ENCODE measurements at regions not wholly inside any gene's neighbourhood (a gene's known extent, or its start where the extent isn't known, plus 50 kb on each side); places are given as distances from the start of the nearest gene placed in this dataset.

- peaks cover 2 to 9% of the 10 kb centered on the region in 2 donors for H3K27me3 Mint-ChIP-seq
Measured at GRCh38 chr6:105608711-105609374, 206.0 kb upstream of the PREP start.

GRCh38 chr6:105607636-105608621 is 205.0 kb upstream of the PREP start:
- POLR2A ChIA-PET: interaction anchor here in 1 of 2 donors (0.5 kb wide), 1 partner anchor 39 kb away, joined by 4 read pairs; no protein-coding TSS in a partner anchor
- CTCF ChIA-PET: interaction anchor here (0.6 kb wide), 3 partner anchors 81 to 788 kb away, joined by 3 to 8 read pairs (median 3); no protein-coding TSS in a partner anchor
- no peaks in the 10 kb centered on the region for H3K9me3 ChIP-seq
- Mint-ChIP-seq H3K27me3 (peaks cover 2 to 9% of the 10 kb centered on the region in 2 donors), H3K4me3 (no peak overlapping the region), H3K9me3 (peaks cover 0 to 7% (median 0%) of the 10 kb centered on the region in 3 donors), H3K4me1 (peaks cover 0 to 6% (median 0%) of the 10 kb centered on the region in 3 donors), H3K36me3 (no peaks in the 10 kb centered on the region), H3K27ac (no peak overlapping the region)
- H3K4me3 ChIP-seq (ENCODE audit: control insufficient read depth in 1 of 2, extremely low read depth in 1 of 2, low read length in 1 of 2): no peak overlapping the region
- 90% methylated on average over 2 of the region's 5 CpGs for WGBS (ENCODE audit: insufficient coverage)
- DNase-seq: no peak
- H3K4me1 ChIP-seq (ENCODE audit: control insufficient read depth in 1 of 2, extremely low read depth in 1 of 2, insufficient read depth in 2 of 2, low read length in 2 of 2): no peaks in the 10 kb centered on the region
- no peaks in the 10 kb centered on the region for H3K36me3 ChIP-seq (ENCODE audit: control insufficient read depth in 2 of 2, extremely low read depth in 1 of 2, insufficient read depth in 1 of 2, low read length in 1 of 2)
- no peak overlapping the region for H3K27ac ChIP-seq (ENCODE audit: low read length)
- no peak for ATAC-seq (replicated peaks in 1 of 4)
- peaks cover 0 to 3% of the 10 kb centered on the region in 2 experiments for H3K27me3 ChIP-seq (replicated peaks in 1 of 2; ENCODE audit: control insufficient read depth in 2 of 2, extremely low read depth in 1 of 2, insufficient read depth in 2 of 2, low read length in 1 of 2)

More at GRCh38 chr6:105608711-105609374, 206.0 kb upstream of the PREP start:
- Histone ChIP-seq H3K4me1 (ENCODE audit: control insufficient read depth in 1 of 2, extremely low read depth in 1 of 2, insufficient read depth in 2 of 2, low read length in 2 of 2) (no peaks in the 10 kb centered on the region), H3K9me3 (no peaks in the 10 kb centered on the region), H3K27me3 (replicated peaks in 1 of 2; ENCODE audit: control insufficient read depth in 2 of 2, extremely low read depth in 1 of 2, insufficient read depth in 2 of 2, low read length in 1 of 2) (peaks cover 0 to 3% of the 10 kb centered on the region in 2 experiments), H3K27ac (ENCODE audit: low read length) (no peak overlapping the region), H3K36me3 (ENCODE audit: control insufficient read depth in 2 of 2, extremely low read depth in 1 of 2, insufficient read depth in 1 of 2, low read length in 1 of 2) (no peaks in the 10 kb centered on the region), H3K4me3 (ENCODE audit: control insufficient read depth in 1 of 2, extremely low read depth in 1 of 2, low read length in 1 of 2) (no peak overlapping the region)
- no peak for ATAC-seq (replicated peaks in 1 of 4)
- ChIA-PET CTCF (no interaction called here), POLR2A (no interaction called here)
- WGBS (ENCODE audit: insufficient coverage): 81% methylated on average over 7 of the region's 10 CpGs
- no peak for DNase-seq
- Mint-ChIP-seq H3K27ac (no peak overlapping the region), H3K4me3 (no peak overlapping the region), H3K9me3 (peaks cover 0 to 7% (median 0%) of the 10 kb centered on the region in 3 donors), H3K36me3 (no peaks in the 10 kb centered on the region), H3K4me1 (peaks cover 0 to 6% (median 0%) of the 10 kb centered on the region in 3 donors)

- Histone ChIP-seq H3K9me3 (no peaks in the 10 kb centered on the region), H3K27me3 (replicated peaks in 1 of 2; ENCODE audit: control insufficient read depth in 2 of 2, extremely low read depth in 1 of 2, insufficient read depth in 2 of 2, low read length in 1 of 2) (peaks cover 0 to 3% of the 10 kb centered on the region in 2 experiments), H3K27ac (ENCODE audit: low read length) (no peak overlapping the region), H3K4me1 (ENCODE audit: control insufficient read depth in 1 of 2, extremely low read depth in 1 of 2, insufficient read depth in 2 of 2, low read length in 2 of 2) (peaks cover 0 to under 1% of the 10 kb centered on the region in 2 experiments), H3K36me3 (ENCODE audit: control insufficient read depth in 2 of 2, extremely low read depth in 1 of 2, insufficient read depth in 1 of 2, low read length in 1 of 2) (no peaks in the 10 kb centered on the region), H3K4me3 (ENCODE audit: control insufficient read depth in 1 of 2, extremely low read depth in 1 of 2, low read length in 1 of 2) (no peak overlapping the region)
- no peaks in the 10 kb centered on the region for H3K36me3 Mint-ChIP-seq
- H3K27ac Mint-ChIP-seq: no peak overlapping the region
- H3K4me1 Mint-ChIP-seq: peaks cover under 1 to 6% (median under 1%) of the 10 kb centered on the region in 3 donors
- H3K9me3 Mint-ChIP-seq: peaks cover 0 to 7% (median 0%) of the 10 kb centered on the region in 3 donors
- no peak overlapping the region for H3K4me3 Mint-ChIP-seq
- DNase-seq (no peak), ATAC-seq (replicated peaks in 1 of 4) (no peak)
- peaks cover 2 to 9% of the 10 kb centered on the region in 2 donors for H3K27me3 Mint-ChIP-seq
- POLR2A ChIA-PET: no interaction called here
- CTCF ChIA-PET: interaction anchor here in 1 of 2 donors (0.6 kb wide), 1 partner anchor 70 kb away, joined by 3 read pairs; no protein-coding TSS in a partner anchor
- 100% methylated on average over 1 of the region's 3 CpGs for WGBS (ENCODE audit: insufficient coverage)
Measured at GRCh38 chr6:105606831-105607463, 204.1 kb upstream of the PREP start.

GRCh38 chr6:105604587-105604884 is 201.7 kb upstream of the PREP start:
- peaks cover 0 to 7% (median 0%) of the 10 kb centered on the region in 3 donors for H3K9me3 Mint-ChIP-seq
- H3K36me3 ChIP-seq (ENCODE audit: control insufficient read depth in 2 of 2, extremely low read depth in 1 of 2, insufficient read depth in 1 of 2, low read length in 1 of 2): no peaks in the 10 kb centered on the region
- H3K27ac Mint-ChIP-seq: no peak overlapping the region
- H3K4me1 Mint-ChIP-seq: peaks cover 3 to 8% (median 6%) of the 10 kb centered on the region in 3 donors
- H3K4me1 ChIP-seq (ENCODE audit: control insufficient read depth in 1 of 2, extremely low read depth in 1 of 2, insufficient read depth in 2 of 2, low read length in 2 of 2): peaks cover 0 to 4% of the 10 kb centered on the region in 2 experiments
- H3K27me3 ChIP-seq (replicated peaks in 1 of 2; ENCODE audit: control insufficient read depth in 2 of 2, extremely low read depth in 1 of 2, insufficient read depth in 2 of 2, low read length in 1 of 2): no peaks in the 10 kb centered on the region
- no peak overlapping the region for H3K4me3 Mint-ChIP-seq
- H3K9me3 ChIP-seq: no peaks in the 10 kb centered on the region
- POLR2A ChIA-PET: no interaction called here
- CTCF ChIA-PET: no interaction called here
- H3K27me3 Mint-ChIP-seq: peaks cover under 1 to 8% of the 10 kb centered on the region in 2 donors
- no peaks in the 10 kb centered on the region for H3K36me3 Mint-ChIP-seq
- no peak for DNase-seq
- no peak overlapping the region for H3K4me3 ChIP-seq (ENCODE audit: control insufficient read depth in 1 of 2, extremely low read depth in 1 of 2, low read length in 1 of 2)
- no peak for ATAC-seq (replicated peaks in 1 of 4)
- H3K27ac ChIP-seq (ENCODE audit: low read length): no peak overlapping the region
- 100% methylated on average over 1 of the region's 3 CpGs for WGBS (ENCODE audit: insufficient coverage)

GRCh38 chr6:105603788-105604586 is 201.1 kb upstream of the PREP start:
- H3K9me3 ChIP-seq: no peaks in the 10 kb centered on the region
- DNase-seq (no peak), ATAC-seq (replicated peaks in 1 of 4) (no peak)
- Mint-ChIP-seq H3K9me3 (peaks cover 0 to 7% (median 0%) of the 10 kb centered on the region in 3 donors), H3K27ac (no peak overlapping the region), H3K4me1 (peaks cover 0 to 8% (median 6%) of the 10 kb centered on the region in 3 donors), H3K4me3 (no peak overlapping the region), H3K27me3 (peaks cover 0 to 4% of the 10 kb centered on the region in 2 donors), H3K36me3 (no peaks in the 10 kb centered on the region)
- WGBS (ENCODE audit: insufficient coverage): 69% methylated on average over 2 of the region's 4 CpGs
- H3K27me3 ChIP-seq (replicated peaks in 1 of 2; ENCODE audit: control insufficient read depth in 2 of 2, extremely low read depth in 1 of 2, insufficient read depth in 2 of 2, low read length in 1 of 2): no peaks in the 10 kb centered on the region
- POLR2A ChIA-PET: no interaction called here
- no peak overlapping the region for H3K27ac ChIP-seq (ENCODE audit: low read length)
- CTCF ChIA-PET: no interaction called here
- no peak overlapping the region for H3K4me3 ChIP-seq (ENCODE audit: control insufficient read depth in 1 of 2, extremely low read depth in 1 of 2, low read length in 1 of 2)
- H3K36me3 ChIP-seq (ENCODE audit: control insufficient read depth in 2 of 2, extremely low read depth in 1 of 2, insufficient read depth in 1 of 2, low read length in 1 of 2): no peaks in the 10 kb centered on the region
- peaks cover 0 to 4% of the 10 kb centered on the region in 2 experiments for H3K4me1 ChIP-seq (ENCODE audit: control insufficient read depth in 1 of 2, extremely low read depth in 1 of 2, insufficient read depth in 2 of 2, low read length in 2 of 2)
